ENCODE measurements at regions not wholly inside any gene's neighbourhood (a gene's known extent, or its start where the extent isn't known, plus 50 kb on each side); places are given as distances from the start of the nearest gene placed in this dataset.
A peak's percentile ranks its signal among the peaks of the same experiment; 100 is the strongest.
"Not testable (repeated sequence)": the region's sequence is repeated elsewhere in the genome, so short reads cannot be mapped to it uniquely, and the experiment has no call there.

- no peak for DNase-seq
Measured at GRCh38 chr2:16227811-16228462, 287.6 kb downstream of the MYCN start.

GRCh38 chr2:16226943-16227664, 286.8 kb downstream of the MYCN start:
- DNase-seq: no peak

GRCh38 chr2:16226381-16226780, 286.0 kb downstream of the MYCN start:
- DNase-seq: no peak

GRCh38 chr2:16225545-16225944, 285.2 kb downstream of the MYCN start:
- DNase-seq: no peak

GRCh38 chr2:16225071-16225470, 284.7 kb downstream of the MYCN start:
- DNase-seq: no peak

GRCh38 chr2:16224298-16225045, 284.1 kb downstream of the MYCN start:
- no peak for DNase-seq

GRCh38 chr2:16223841-16224177, 283.5 kb downstream of the MYCN start:
- no peak for DNase-seq

- DNase-seq: no peak
Measured at GRCh38 chr2:16223161-16223840, 283.0 kb downstream of the MYCN start.

- no peak for DNase-seq
Measured at GRCh38 chr2:16222326-16222725, 282.0 kb downstream of the MYCN start.

DNA sequence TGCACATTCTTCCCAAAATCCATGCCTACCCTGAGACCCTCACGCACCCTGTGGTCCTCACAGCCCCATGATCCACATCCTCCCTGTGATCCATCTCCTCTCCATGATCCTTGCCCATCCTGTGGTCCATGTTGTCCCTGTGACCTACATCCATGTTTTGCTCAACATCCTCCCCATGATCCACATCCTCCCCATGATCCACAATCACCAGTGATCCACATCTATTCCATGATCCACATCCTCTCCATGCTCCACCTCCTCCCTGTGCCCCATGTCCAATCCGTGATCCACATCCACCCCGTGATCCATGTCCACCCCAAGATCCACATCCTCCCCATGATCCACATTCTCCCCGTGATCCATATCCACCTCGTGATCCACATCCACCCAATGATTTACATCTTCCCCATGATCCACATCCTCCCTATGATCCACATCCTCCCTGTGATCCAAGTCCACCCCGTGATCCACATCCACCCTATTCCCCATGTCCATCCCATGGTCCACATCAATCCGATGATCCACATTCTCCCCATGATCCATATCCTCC, 281.2 kb downstream of the MYCN start:
- DNase-seq: no peak

GRCh38 chr2:16219292-16219975, 279.1 kb downstream of the MYCN start:
- DNase-seq: no peak

- peak; percentile 61 for DNase-seq
Measured at GRCh38 chr2:16218625-16219024, 278.3 kb downstream of the MYCN start.

DNA sequence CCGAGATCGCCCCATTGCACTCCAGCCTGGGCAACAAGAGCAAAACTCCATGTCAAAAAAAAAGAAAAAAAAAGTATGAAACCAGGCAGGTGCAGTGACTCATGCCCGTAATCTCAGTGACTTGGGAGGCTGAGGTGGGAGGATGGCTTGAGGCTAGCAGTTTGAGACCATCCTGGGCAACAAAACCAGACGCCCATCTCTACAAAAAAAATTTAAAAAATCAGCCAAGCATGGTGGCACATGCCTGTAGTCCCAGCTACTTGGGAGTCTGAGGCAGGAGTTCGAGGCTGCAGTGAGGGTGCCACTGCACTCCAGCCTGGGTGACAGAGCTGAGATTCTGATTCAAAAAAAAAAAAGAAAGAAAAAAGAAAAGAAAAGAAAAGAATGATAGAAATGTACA, 277.8 kb downstream of the MYCN start:
- DNase-seq: no peak

- not testable (repeated sequence) for DNase-seq
Measured at GRCh38 chr2:16217741-16218140, 277.4 kb downstream of the MYCN start.

- DNase-seq: no peak
Measured at GRCh38 chr2:16217291-16217690, 276.9 kb downstream of the MYCN start.

- no peak for DNase-seq
Measured at GRCh38 chr2:16216558-16216945, 276.2 kb downstream of the MYCN start.

DNA sequence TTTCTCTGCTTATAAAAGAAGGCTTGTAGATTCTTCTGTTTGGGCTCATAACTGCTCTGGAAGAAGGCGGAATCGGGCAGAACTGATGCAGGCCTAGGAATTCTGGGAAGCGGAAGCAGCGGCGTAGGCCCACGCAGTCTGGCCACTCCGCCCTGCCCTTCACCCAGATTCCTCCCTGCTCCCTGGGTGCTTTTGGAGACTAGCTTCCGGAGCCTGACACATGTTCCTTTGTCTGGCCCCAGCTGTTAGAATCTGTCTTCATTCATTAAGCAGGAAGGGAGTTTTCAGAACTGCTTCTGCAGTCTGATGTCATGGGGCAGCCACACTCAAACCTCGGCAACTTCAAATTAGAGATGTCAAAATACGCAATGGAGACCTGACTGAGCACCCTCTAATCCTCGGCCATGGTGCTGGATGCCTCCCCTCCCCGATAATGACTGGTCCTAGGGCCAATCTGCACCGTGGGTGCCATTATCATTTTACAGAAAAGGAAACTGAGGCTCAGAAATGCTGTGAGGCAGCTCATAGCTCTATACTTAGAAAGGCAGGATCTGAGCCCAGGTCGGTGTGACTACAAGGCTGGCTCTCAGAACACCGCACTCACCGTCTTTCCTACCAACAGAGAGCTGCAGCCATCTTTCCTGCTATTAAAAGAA, 275.7 kb downstream of the MYCN start:
- no peak for DNase-seq

- no peak for DNase-seq
Measured at GRCh38 chr2:16214861-16215260, 274.5 kb downstream of the MYCN start.

DNA sequence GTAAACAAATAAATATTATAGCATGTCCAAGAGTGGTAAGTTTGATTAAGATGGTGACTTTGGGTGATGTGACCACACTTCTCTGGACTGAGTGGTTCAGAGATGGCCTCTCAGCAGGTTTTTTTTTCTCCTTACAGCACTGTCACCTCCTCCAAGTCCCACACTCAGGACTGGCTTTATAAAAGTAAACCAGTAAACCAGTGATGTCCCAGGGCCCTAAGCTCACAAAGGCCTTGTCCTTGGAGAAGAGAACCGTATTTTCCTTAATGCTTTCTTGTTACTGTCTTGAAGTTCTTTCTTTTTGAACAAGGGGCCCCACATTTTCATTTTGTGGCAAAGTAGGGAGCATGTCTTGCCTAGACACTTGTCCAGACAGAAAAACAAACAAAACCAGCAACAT, 274.0 kb downstream of the MYCN start:
- DNase-seq: no peak

DNA sequence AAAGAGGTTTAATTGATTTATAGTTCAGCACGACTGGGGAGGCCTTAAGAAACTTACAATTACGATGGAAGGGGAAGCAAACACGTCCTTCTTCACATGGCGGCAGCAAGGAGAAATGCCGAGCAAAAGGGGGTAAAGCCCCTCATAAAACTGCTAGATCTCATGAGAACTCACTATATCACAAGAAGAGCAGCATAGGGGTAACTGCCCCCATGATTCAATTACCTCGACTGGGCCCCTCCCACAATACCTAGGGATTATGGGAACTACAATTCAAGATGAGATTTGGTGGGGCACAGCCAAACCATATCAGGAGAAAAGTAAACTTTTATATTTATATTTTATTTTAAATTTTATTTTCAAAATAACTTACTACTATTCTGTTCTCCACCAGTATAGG, 272.0 kb downstream of the MYCN start:
- no peak for DNase-seq

- DNase-seq: no peak
Measured at GRCh38 chr2:16211341-16211740, 271.0 kb downstream of the MYCN start.

DNA sequence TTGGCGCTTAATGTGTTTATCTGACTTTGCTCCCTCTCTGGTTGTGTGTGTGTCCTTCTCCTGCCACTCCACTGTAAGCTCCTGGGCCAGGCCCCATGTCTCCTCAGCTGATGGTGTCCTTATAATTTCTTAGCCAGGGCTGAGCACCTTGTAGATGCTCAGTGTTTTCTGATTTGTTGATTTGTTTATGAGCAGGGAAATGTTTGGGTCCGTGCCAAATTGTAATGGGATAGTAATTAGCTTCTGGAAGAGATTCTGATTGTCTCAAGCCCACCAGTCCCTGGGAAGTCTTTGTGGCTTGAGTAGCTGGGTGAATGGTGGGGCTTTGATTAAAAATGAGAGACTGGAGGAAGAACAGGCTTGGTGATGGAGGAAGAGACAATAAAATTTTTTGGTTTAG, 270.5 kb downstream of the MYCN start:
- no peak for DNase-seq

Data from RPMI8226 (cell line).